KMS-11 (cell line): ENCODE measurements at regions not wholly inside any gene's neighbourhood (a gene's known extent, or its start where the extent isn't known, plus 50 kb on each side); places are given as distances from the start of the nearest gene placed in this dataset.

Source experiments
- H2AFZ ChIP-seq: fragments of 200-600 bp; sonication (generic); 2 replicates; pipeline ENCODE4 v1.6.1; 2016; ENCODE audit warnings: antibody characterized with exemption, mixed run types, low read depth
- H3K27ac ChIP-seq: fragments of 200-600 bp; sonication (generic); 2 replicates; pipeline ENCODE4 v1.6.1; 2016; ENCODE audit warnings: mild to moderate bottlenecking, mixed run types
- H3K27me3 ChIP-seq: fragments of 200-600 bp; sonication (generic); 2 replicates; pipeline ENCODE4 v1.6.1; 2017; ENCODE audit warnings: mild to moderate bottlenecking, low read depth, mixed run types, moderate library complexity; ENCODE audit not compliant: insufficient read depth
- H3K36me3 ChIP-seq: fragments of 200-600 bp; sonication (generic); 2 replicates; pipeline ENCODE4 v1.6.1; 2017; ENCODE audit warnings: mild to moderate bottlenecking, mixed run types; ENCODE audit not compliant: insufficient read depth
- H3K4me1 ChIP-seq: fragments of 200-600 bp; sonication (generic); 2 replicates; pipeline ENCODE4 v1.6.1; 2016; ENCODE audit warnings: mild to moderate bottlenecking, low read depth, mixed run types; ENCODE audit not compliant: poor library complexity, severe bottlenecking
- H3K4me2 ChIP-seq: fragments of 200-600 bp; sonication (generic); 2 replicates; pipeline ENCODE4 v1.7.0; 2016; ENCODE audit warnings: mild to moderate bottlenecking, mixed run types
- H3K4me3 ChIP-seq: fragments of 200-600 bp; sonication (generic); IDR thresholded peaks from 2 replicates; pipeline ENCODE4 v1.6.1; 2017; ENCODE audit warnings: low read depth, low read length, mixed read lengths; ENCODE audit not compliant: insufficient read depth
- H3K79me2 ChIP-seq: fragments of 200-600 bp; sonication (generic); 2 replicates; pipeline ENCODE4 v1.6.1; 2016; ENCODE audit warnings: low read depth, mixed run types; ENCODE audit not compliant: insufficient read depth
- H3K9ac ChIP-seq: fragments of 200-600 bp; sonication (generic); 2 replicates; pipeline ENCODE4 v1.6.1; 2016; ENCODE audit warnings: mild to moderate bottlenecking, mixed run types
- H4K20me1 ChIP-seq: fragments of 200-600 bp; sonication (generic); 2 replicates; pipeline ENCODE4 v1.6.1; 2016; ENCODE audit warnings: mild to moderate bottlenecking, mixed run types; ENCODE audit not compliant: insufficient read depth
- TF ChIP-seq, protein P1 (sequence below): fragments of 200-600 bp; sonication (generic); conservative IDR thresholded peaks from 2 replicates; pipeline ENCODE4 v1.6.1; 2017; ENCODE audit warnings: low read depth, mild to moderate bottlenecking, antibody characterized with exemption, low read length, moderate library complexity, mixed read lengths

DNA sequence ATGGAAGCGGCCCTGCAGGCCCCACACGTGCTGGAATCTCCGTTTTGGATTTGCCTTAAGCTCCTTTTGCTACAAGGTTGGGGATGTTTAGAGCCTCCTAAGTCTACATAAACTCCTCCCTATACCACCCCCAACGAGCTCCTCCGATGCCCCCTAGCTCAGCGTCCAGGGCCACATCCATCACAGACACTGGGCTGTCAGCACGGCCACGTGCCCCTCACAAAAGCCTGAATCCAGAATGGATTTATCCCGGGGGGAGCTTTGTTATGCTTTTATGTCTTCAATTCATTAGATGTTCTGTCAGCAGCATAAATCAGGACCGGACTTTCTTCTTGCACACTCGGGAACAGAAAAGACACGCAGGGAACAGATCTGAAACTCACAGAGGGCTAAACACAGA is 52.6 kb upstream of the CD82 start:
- H3K79me2 ChIP-seq = no peaks in the 10 kb centered on the region
- no peak overlapping the region for H3K4me2 ChIP-seq
- TF ChIP-seq, protein P1, sequence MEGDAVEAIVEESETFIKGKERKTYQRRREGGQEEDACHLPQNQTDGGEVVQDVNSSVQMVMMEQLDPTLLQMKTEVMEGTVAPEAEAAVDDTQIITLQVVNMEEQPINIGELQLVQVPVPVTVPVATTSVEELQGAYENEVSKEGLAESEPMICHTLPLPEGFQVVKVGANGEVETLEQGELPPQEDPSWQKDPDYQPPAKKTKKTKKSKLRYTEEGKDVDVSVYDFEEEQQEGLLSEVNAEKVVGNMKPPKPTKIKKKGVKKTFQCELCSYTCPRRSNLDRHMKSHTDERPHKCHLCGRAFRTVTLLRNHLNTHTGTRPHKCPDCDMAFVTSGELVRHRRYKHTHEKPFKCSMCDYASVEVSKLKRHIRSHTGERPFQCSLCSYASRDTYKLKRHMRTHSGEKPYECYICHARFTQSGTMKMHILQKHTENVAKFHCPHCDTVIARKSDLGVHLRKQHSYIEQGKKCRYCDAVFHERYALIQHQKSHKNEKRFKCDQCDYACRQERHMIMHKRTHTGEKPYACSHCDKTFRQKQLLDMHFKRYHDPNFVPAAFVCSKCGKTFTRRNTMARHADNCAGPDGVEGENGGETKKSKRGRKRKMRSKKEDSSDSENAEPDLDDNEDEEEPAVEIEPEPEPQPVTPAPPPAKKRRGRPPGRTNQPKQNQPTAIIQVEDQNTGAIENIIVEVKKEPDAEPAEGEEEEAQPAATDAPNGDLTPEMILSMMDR = no peak
- no peak overlapping the region for H3K9ac ChIP-seq
- H4K20me1 ChIP-seq = no peaks in the 10 kb centered on the region
- H3K4me3 ChIP-seq = no peak overlapping the region
- H3K36me3 ChIP-seq = no peaks in the 10 kb centered on the region
- H3K27ac ChIP-seq = no peak overlapping the region
- H3K27me3 ChIP-seq = no peaks in the 10 kb centered on the region
- no peak overlapping the region for H2AFZ ChIP-seq
- no peaks in the 10 kb centered on the region for H3K4me1 ChIP-seq

DNA sequence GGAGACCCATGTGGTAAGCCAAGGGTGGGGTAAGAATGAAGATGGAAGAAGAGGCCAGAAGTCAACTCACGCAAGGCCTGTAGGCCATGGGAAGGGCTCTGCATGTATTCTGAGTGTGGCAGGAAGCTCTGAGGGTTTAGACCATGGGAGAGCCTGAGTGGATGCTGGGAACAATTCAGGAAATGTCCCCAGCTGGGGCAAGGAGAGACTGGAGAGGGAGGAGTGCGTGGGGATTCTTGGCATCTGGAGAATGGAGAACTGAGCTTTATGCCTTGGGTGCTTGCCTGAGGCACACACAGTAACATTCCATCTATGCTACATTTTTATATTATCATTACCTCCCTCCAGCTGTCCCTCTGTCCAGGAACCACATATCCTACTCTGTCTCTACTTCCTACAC is 50.4 kb upstream of the CD82 start:
- Histone ChIP-seq H2AFZ (no peak overlapping the region), H3K27me3 (no peaks in the 10 kb centered on the region), H4K20me1 (no peaks in the 10 kb centered on the region), H3K4me2 (no peak overlapping the region), H3K79me2 (no peaks in the 10 kb centered on the region), H3K36me3 (no peaks in the 10 kb centered on the region), H3K4me3 (no peak overlapping the region), H3K9ac (no peak overlapping the region), H3K27ac (no peak overlapping the region), H3K4me1 (no peaks in the 10 kb centered on the region)
- TF ChIP-seq, protein P1 = no peak
